ENCODE measurements at regions not wholly inside any gene's neighbourhood (a gene's known extent, or its start where the extent isn't known, plus 50 kb on each side); places are given as distances from the start of the nearest gene placed in this dataset.
A peak's percentile ranks its signal among the peaks of the same experiment; 100 is the strongest.

DNA sequence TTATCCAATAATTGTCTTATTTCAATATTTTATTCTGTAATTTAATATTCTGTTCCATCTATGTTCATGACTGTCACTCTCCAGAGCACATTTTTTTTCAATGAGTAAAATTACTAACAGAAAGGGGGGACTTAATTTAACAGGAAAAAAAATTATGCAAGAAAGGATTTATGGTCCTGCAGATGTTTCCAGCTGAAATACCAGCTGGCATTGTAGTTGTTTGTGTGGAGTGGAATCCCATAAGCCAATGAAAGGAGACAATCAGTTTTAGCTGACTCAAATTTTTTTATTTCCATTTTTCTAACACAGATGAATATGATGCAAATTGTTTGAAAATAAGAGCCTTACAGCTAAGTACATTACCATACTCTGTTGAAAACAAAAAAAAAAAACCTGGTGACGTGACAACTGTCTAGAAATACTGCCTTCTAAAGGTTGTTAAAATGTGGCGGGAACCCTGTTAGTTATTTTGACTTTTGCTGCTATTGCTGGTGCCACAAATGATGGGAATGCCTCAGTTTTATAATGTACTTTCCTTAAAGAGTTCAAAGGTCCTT, 389.1 kb downstream of the ETS1 start:
- no peak for DNase-seq (ENCODE audit: low read depth in 1 of 2, low spot score in 1 of 2)

DNA sequence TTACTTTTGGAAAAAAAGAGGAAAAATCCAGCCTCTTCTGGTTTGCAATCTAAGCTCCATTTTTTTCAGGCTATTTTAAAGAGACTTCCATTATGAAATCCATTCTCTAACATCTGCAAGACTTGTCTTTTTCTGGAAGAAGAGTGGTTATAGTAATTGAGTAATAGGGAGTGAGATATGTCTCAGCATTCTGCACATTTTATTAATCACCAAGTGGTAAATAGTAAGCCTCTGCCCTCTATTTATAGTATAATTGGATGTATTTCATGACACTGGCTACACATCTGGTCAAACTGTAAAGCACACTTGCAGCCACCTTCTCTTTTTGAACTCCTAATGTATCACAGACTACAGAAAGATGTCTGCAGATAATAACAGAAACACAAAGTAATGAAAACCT, 391.1 kb downstream of the ETS1 start:
- DNase-seq (ENCODE audit: low read depth in 1 of 2, low spot score in 1 of 2) = no peak

DNA sequence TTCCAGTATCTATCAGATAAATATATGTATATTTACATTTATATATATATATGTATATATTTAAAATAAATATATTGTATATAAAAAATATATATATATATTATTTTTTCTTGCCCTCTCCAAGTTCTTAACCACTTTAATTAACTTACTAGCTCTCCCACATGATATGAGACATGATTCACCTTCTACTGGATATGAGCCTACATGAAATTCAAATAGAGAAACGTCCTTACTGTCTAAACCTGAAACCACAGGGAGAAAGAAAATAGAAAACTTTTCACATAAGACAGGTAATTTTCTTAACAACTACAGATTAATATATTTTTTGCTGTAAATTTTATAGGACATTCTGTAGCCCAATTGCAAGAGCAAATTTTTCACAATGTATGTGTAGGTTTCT, 391.6 kb downstream of the ETS1 start:
- no peak for DNase-seq (ENCODE audit: low read depth in 1 of 2, low spot score in 1 of 2)

DNA sequence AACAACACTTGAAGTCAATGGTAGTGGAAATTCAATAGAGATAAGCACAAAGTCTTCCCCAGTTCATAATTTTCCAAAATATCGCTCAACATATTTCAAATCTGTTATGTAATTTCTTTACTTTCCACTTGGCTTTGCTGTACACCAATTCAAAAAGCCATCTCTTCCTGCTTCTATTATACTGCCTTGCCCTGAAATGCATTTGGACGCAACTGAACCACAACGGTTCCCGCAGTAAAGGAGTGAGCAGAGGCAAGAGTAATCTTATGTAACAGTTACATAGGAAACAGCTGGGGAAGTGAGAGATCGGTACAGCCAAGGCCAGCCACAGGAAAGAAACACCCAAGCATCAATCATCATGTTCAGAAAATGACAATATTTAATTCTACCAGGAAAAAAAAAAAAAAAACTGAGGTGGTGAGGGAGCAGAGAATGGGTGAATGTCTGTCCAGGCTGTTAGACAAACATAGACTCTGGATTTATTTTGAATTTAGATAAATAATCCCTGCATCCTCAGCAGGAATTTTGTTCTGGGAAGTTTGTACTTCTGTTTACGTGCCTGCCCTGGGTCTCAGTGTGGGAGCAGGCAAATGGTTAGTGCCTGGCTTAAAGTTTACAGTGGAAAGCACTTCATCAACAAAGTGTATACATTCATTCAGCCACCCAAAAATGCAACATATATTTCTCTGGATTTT, 392.2 kb downstream of the ETS1 start:
- DNase-seq (ENCODE audit: low read depth in 1 of 2, low spot score in 1 of 2) = peak in 1 of 2 donors; percentile 6

DNA sequence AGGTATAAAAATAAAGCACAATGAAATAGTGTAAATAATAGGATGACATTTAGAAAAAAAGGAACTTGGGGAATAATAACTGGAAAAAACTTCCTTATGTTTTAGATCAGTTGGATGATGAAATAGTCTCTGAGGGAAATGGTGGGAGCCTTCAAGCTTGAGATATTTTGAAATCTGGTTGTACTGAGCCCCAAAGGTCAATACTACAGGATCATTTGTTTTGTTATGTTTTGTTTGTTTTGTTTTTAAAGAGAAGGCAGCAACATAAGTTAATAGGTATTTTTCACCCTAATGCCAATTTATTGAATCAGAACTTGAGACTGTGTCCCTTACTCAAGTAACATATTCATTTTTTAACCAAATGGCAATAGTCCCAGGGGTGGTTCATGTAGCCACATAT, 393.1 kb downstream of the ETS1 start:
- no peak for DNase-seq (ENCODE audit: low read depth in 1 of 2, low spot score in 1 of 2)

DNA sequence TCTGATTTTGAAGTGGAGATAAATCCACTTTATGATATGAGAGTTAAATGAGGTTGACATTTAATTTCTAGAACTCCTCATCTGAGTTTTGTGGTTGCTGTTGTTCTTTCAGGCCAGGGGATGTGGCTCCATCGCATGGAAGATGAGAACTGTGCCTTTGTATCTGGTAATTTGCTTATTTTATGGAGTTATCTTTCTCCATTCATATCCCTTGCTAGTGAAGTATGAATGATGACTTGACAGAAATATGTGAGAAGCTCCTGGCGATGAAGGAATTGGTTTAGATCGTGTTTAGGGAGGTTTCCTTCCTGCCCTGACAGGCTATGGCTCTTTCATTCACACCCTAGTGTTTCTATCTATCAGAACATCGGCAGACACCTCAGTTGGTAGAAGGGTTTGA, 393.7 kb downstream of the ETS1 start:
- DNase-seq (ENCODE audit: low read depth in 1 of 2, low spot score in 1 of 2) = no peak

DNA sequence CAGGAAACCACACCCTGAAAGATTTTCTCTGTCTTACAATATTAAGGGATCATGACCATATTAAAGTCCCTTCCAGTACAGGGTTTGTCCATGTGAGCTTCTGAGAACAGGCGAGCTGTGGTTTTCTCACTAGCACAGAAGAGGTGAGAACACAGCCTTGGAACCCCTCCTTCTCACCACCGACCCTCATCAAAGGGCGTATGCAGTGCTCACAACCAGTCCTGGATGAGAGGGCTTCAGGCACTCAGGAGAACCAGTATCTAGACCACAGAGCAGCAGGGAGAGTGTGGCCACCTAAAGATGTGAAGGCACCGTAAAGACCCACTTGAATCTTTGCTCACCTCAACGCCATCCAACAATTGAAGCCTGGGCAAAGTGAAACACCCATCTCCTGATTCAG, 397.0 kb downstream of the ETS1 start:
- DNase-seq (ENCODE audit: low read depth in 1 of 2, low spot score in 1 of 2) = no peak

DNA sequence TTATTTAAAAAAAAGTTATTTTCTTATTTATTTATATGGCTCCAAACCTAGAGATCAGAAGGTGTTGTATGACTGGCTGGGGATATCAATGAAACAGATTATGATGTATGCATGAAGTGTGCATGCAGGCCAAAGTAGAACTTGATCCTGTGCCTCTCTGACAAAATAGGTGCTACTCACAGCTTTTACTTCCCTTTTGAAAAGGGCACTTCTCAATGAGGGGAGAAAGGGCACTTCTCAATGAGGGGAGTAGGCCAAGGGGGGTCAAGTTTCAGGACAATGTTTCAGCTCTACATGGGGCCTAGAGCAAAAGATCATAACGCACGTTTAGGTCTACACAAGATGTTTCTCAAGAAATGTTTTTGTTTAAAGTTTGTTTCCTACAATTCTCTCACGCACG, 397.5 kb downstream of the ETS1 start:
- DNase-seq (ENCODE audit: low read depth in 1 of 2, low spot score in 1 of 2) = no peak

DNA sequence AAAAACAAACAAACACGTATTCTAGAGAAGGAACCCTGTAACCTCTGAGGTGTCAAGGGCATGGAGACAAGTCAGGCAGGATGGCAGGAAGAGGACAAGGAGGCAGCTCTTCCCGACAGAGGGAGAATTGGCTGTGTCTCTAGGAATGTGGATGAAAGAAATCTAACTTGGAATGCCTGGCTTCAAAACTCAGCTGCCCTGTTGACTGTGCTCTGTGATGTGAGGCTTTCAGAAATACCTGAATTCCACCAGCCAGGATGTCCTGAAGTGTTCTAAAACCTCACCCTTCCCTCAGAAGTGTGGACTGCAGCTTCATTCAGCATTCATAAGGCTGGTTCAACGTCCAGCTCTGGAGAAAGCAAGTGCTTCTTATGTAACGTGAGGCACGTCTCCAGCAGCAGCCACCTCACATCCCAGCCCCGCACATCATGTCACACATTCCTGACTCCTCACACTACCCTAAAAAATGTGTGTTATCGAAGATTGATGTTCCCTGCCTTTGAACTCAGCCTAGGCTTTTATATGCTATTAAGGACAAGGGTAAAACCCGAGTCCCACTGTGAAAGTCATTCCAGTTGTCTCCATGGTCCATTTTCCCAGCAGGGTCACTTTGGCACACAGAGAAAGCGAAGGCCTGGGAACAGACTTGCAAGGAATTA, 398.9 kb downstream of the ETS1 start:
- no peak for DNase-seq (ENCODE audit: low read depth in 1 of 2, low spot score in 1 of 2)

DNA sequence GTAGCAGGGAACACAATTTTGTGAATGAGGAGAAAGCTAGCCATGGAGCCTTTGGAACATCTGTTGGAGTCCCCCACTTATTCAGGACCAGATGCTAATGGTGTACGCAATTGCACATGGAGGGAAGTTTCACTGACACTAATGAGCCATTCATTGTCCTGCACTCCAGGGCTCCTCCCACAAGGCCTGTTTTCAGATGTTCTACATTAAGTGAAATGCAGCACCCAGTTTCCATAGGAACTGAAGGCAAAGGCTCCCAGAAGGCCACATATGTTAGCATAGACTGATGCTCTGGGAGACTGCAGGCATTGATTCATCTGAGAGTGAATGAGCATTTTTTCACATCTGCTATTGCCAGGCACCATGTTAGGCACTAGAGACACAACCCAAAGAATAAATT, 399.5 kb downstream of the ETS1 start:
- no peak for DNase-seq (ENCODE audit: low read depth in 1 of 2, low spot score in 1 of 2)

DNA sequence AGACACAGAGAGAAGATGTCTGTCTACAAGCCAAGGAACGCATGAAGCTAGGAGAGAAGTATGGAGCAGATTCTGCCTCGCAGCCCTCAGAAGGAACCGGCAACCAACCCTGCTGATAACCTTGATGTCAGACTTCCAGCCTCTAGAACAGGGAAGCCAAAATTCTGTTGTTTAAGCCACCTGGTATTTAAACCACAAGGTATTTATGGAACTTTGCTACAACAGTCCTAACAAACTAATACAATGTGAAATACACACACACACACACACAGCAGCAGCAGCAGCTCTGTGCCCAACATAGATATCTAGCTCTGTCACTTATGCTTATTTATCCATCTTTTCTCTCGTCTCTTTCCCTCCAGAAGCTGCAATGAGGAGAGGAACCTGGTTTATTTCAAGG, 400.0 kb downstream of the ETS1 start:
- DNase-seq (ENCODE audit: low read depth in 1 of 2, low spot score in 1 of 2) = no peak

DNA sequence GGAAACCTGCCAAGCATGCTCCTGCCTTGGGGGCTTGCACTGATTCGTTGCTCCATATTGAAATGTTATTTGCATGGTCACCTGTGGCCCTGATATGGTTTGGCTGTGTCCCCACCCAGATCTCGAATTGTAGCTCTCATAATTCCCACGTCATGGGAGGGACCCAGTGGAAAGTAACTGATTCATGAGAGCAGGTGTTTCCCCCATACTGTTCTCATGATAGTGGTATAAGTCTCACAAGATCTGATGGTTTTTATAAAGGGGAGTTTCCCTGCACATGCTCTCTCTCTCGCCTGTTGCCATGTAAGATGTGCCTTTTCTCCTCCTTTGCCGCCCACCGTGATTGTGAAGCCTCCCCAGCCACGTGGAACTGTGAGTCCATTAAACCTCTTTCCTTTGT, 402.4 kb downstream of the ETS1 start:
- DNase-seq (ENCODE audit: low read depth in 1 of 2, low spot score in 1 of 2) = no peak

DNA sequence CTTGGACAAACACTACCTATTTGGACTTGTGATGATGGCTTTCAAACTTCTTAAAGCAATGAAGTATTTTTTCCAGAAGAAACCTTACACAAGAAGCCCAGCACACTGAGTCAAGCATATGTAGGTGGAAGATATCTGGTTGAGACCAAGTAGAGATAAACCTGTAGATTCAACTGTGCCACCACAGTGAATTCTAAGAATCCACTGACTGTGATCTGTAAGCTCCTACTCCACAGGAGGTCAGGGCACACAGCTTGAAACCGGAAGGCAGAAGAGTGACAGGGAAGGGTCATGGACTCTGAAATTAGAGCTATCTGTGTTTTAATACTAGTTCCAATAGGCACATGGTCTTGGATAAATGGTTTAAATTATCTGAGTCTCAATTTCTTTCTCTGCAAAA, 404.5 kb downstream of the ETS1 start:
- no peak for DNase-seq (ENCODE audit: low read depth in 1 of 2, low spot score in 1 of 2)

DNA sequence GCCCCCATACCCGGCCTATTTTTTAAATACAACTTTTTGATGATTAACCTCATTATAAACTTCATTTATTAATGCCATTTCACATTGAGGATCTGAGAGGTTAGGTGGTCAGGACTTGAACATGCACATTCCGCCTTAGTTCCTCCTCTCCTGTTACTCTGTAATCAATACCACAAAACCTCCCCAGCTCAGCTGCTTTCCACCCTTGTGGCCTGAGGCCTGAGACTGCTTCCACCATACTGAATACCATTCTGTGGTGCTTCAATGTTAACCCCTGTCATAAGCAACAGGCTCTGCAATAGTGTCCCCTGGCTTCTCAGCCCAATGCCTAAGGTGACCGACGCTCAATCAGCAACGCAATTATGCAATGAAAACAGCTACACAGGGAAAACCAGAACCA, 405.4 kb downstream of the ETS1 start:
- DNase-seq (ENCODE audit: low read depth in 1 of 2, low spot score in 1 of 2) = no peak

DNA sequence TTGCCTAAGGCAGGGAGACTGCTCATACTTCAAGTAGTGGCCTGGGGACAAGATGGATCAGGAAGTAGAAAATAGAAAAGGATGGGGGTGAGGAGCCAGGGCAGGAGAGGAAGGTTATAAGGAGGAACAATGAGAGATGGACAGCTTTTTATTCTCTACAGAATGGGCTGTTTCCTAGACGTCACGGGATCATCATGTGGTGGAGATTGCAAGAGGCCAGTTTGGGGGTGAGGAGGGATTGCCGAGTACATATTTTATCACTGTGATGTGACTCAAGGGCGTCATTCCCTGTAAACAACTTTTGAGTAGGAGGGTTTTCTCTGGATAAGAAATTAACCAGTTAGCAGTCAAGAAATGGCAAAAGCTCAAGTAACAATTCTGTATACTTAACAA, 406.3 kb downstream of the ETS1 start:
- DNase-seq (ENCODE audit: low read depth in 1 of 2, low spot score in 1 of 2) = no peak

DNA sequence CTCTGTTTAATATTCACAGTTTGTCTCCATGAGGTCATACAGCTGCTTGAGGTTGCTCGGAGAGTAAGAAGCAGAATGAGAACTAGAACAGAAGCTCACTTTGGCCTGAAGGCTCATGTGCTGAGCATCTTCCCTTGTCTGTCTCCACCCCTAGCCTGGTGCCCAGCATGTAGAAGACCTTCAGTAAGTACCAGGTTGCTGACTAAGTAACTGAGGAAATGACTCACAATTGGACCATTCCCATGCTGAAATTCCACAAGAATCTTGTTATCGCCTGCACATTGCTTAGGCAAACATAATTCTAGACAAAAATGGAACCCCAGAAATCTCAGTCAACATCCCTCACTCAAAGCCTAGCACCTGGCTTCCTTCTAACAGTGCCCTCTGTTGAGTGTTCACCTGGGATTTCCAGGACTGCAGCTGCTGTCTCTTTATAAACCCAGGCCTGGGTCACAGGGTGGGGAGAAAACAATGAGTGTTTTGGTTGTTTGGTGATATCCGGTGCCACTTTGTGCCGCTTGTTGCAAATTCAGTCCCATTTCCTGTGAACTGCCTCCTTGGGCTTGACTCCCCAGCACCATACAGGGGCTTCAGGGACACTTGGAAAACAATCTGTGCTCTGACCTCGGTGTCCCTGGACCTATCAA, 406.8 kb downstream of the ETS1 start:
- no peak for DNase-seq (ENCODE audit: low read depth in 1 of 2, low spot score in 1 of 2)

DNA sequence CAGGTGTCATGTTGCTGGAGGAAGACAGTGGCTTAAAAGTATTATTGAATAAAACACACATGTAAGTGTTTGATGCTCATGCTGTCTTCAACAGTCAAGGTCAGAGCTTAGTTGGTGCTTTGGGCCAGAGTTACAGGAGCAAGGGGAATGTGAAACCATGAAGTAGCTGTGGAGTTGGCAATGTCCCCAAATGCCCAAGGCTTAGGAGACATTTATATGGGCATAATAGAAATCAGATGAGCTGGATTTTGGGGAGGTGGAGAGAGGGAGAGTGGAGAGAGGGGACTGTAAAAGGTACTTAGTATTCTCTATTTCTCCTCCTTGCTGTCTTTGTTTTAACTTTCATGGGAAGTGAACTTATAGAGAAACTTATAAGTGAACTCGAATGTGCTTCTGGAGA, 407.8 kb downstream of the ETS1 start:
- DNase-seq (ENCODE audit: low read depth in 1 of 2, low spot score in 1 of 2) = no peak

DNA sequence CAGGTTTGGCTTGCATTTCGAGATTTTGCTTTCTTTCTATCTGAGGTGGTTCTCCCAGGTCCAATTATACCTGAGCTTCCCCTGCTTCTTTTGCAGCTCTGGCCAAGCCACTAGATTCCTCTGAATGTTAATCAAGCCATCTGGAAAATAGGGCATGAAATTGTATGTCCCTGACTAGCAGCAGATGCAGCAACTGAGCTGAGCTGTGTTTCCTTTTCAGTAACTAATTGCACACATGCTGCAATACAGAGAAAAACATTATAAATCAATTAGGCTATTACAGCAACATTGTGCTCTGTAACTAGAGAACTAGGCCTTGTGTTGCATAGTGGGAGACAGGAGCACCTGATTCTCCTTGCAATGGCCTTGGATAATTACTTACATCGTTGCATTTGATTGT, 408.3 kb downstream of the ETS1 start:
- DNase-seq (ENCODE audit: low read depth in 1 of 2, low spot score in 1 of 2) = no peak

DNA sequence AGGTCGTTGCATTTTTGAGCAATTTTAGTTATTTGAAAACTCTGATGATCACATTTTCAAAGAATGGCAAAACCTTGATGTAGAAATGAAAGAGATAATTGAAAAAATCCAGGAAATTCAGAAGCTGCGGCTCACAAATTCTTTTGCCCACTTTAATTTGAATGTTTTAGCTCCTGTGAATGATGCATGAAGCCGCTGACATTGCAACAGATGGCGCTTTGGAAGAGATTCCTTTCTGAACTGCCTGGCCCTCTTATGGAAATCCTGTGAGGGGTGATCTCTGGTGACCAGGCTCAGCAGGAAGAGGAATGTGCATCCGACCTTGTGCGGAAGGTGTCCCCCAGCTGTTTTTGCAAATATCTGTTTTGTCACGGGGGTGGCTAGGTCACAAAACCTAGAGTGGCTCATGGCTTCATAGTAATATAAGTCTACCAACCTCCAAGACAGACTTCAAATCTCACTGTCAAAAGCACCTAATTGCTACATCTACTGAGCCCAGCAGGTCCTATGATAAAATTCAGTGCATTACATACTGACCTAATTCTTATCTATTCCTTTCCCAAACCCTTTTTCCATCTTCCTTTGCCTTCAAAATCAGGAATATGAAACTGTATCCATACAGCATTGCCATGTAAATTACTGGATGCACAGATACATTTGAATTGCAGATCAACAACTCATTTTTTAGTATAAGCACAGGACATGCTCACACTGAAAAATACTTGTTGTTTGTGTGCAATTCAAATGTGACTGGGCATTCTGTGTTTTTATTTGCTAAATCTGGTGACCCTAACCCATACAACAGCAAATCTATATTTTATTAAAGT, 412.7 kb downstream of the ETS1 start:
- DNase-seq (ENCODE audit: low read depth in 1 of 2, low spot score in 1 of 2) = no peak

DNA sequence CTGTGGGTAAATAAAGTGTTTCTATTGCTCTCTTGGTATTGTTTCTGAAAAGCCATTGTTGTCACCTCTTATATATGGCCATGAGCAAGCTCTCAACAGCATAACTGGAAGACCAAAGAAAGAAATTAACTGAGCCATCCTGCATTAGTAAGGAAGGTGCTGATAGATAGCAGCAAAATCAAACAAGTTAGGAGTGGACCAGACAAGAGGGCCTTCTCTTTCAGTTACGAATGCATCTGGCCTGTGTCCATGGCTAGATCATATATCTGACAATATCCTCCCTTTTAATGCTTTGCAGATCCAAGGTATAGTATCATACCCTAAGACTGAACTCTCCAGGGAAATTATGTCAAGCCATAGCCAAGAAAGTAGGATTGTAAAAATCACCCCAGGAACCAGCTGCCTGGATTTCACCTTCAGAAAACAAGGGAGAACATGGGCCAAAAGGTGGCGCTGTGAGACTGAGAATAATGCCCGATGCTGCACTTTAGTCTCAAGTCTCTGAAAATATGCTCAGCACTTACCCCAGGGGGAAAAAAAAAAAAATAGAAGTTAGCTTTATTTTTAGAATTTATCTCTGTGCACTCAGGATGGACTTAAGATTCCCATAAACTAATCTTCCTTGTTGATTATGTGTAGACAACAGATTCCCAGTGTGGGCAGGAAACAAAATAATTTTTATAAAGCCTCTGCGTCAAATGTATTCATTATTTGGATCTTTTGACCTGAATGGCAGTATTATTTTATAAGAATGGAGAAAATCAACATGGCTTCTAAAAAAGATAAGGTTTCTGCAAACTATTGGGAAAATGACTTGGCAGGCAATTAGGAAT, 415.1 kb downstream of the ETS1 start:
- peak; percentile 65 to 74 for DNase-seq (ENCODE audit: low read depth in 1 of 2, low spot score in 1 of 2)

DNA sequence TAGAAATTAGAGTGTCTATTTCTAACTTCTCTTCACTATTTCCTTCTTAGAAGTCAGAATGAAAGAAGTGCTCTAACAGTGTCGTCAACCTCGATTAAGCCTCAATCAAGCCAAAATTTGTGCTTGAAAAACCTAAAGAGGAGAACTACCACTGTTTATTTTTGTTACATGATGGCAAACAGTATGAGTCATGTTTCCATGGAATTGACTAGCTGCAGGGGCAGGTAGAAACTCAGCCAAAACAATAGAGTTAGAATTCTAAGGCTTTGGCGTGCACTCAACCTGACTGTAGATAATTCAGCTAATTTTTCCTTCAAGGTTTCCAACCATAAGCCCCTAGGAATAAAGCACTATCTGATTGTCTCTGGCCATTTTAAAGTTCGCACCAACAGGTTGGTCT, 415.9 kb downstream of the ETS1 start:
- DNase-seq (ENCODE audit: low read depth in 1 of 2, low spot score in 1 of 2) = no peak

Data from stimulated activated CD4-positive, alpha-beta T cell treated with anti-CD3 and anti-CD28 coated beads, Interleukin-15, amount 100 ng/mL, for 1 hour (primary cell).